Natural killer cell (primary cell): ENCODE measurements at regions not wholly inside any gene's neighbourhood (a gene's known extent, or its start where the extent isn't known, plus 50 kb on each side); places are given as distances from the start of the nearest gene placed in this dataset.

Experiments
- ATAC-seq, 3 donors: fragments of 150-1000 bp in 2 of 3; fragments of 200-7000 bp in 1 of 3; cut with Tn5 transposase; 1 replicate in 1 of 3; 2 replicates in 2 of 3; pipeline ENCODE4 v1.10.0; 2021; ENCODE audit warnings: mild to moderate bottlenecking in 2 of 3, moderate library complexity in 2 of 3
- DNase-seq, 2 donors: peaks; one replicate each; pipeline versions ENCODE4 v3.0.0 to v3.0.0-alpha.2; 2013 to 2021; ENCODE audit warnings: mixed read lengths in 1 of 2
- H3K27ac ChIP-seq: one replicate; pipeline ENCODE4 v1.5.1; 2013; ENCODE audit warnings: mild to moderate bottlenecking, low read length
- H3K27me3 ChIP-seq: one replicate; pipeline ENCODE4 v1.6.1; 2013; ENCODE audit warnings: low read length; ENCODE audit not compliant: control insufficient read depth, insufficient read depth
- H3K36me3 ChIP-seq: one replicate; pipeline ENCODE4 v1.6.1; 2013; ENCODE audit warnings: low read length; ENCODE audit not compliant: control insufficient read depth, insufficient read depth
- H3K4me1 ChIP-seq: one replicate; pipeline ENCODE4 v1.6.1; 2013; ENCODE audit warnings: low read length; ENCODE audit not compliant: control insufficient read depth, insufficient read depth
- H3K4me3 ChIP-seq: one replicate; pipeline ENCODE4 v1.5.1; 2013; ENCODE audit warnings: low read length
- H3K9me3 ChIP-seq: one replicate; pipeline ENCODE4 v1.6.1; 2013; ENCODE audit warnings: low read length; ENCODE audit not compliant: control insufficient read depth, insufficient read depth
- H3K27ac Mint-ChIP-seq, 2 donors: one replicate each; pipeline ENCODE4 v1.8.0; 2022; ENCODE audit warnings: mild to moderate bottlenecking in 2 of 2, mixed read lengths in 2 of 2, moderate library complexity in 1 of 2
- H3K27me3 Mint-ChIP-seq, 2 donors: one replicate each; pipeline ENCODE4 v1.8.0; 2022; ENCODE audit warnings: low read depth in 2 of 2, mixed read lengths in 2 of 2
- H3K36me3 Mint-ChIP-seq: one replicate; pipeline ENCODE4 v1.8.0; 2022; ENCODE audit warnings: mixed read lengths
- H3K4me1 Mint-ChIP-seq, 2 donors: one replicate each; pipeline ENCODE4 v1.8.0; 2022; ENCODE audit warnings: mixed read lengths in 2 of 2
- H3K4me3 Mint-ChIP-seq: one replicate; pipeline ENCODE4 v1.8.0; 2022; ENCODE audit warnings: mild to moderate bottlenecking, moderate library complexity, mixed read lengths
- H3K9me3 Mint-ChIP-seq, 2 donors: one replicate each; pipeline ENCODE4 v1.8.0; 2022; ENCODE audit warnings: mixed read lengths in 2 of 2
- CTCF ChIP-seq: fragments of 200-600 bp; IDR thresholded peaks from one replicate; pipeline ENCODE4 v1.8.0; 2022; ENCODE audit warnings: antibody characterized with exemption
- WGBS: methylation state at CpG from one replicate; pipeline ENCODE4 v1.1.7; 2013; ENCODE audit warnings: missing lambda C conversion rate; ENCODE audit not compliant: insufficient coverage; 5-methylcytosine and 5-hydroxymethylcytosine counted together
- intact Hi-C: fragments of 100-400 bp; cut with micrococcal nuclease; formaldehyde crosslinking; loops from one replicate; pipeline ENCODE4 v1.14.2; 2022

- Mint-ChIP-seq H3K27me3 (no peaks in the 10 kb centered on the region), H3K4me3 (no peak overlapping the region), H3K36me3 (no peaks in the 10 kb centered on the region), H3K9me3 (peaks cover 13 to 17% of the 10 kb centered on the region in 2 donors), H3K27ac (no peak overlapping the region), H3K4me1 (no peaks in the 10 kb centered on the region)
- TF ChIP-seq CTCF = no peak
- Histone ChIP-seq H3K36me3 (no peaks in the 10 kb centered on the region), H3K4me1 (no peaks in the 10 kb centered on the region), H3K27ac (no peak overlapping the region), H3K27me3 (no peaks in the 10 kb centered on the region), H3K4me3 (no peak overlapping the region), H3K9me3 (no peaks in the 10 kb centered on the region)
- DNase-seq (no peak), ATAC-seq (no peak)
- 81% methylated on average over 3 of the region's 3 CpGs for WGBS
- intact Hi-C loops = no loop called here
Measured at GRCh38 chr1:105678334-105678733, 1378.1 kb upstream of the PRMT6 start.

GRCh38 chr1:105684714-105685113, 1371.8 kb upstream of the PRMT6 start:
- no peak for DNase-seq
- Mint-ChIP-seq H3K27ac (no peak overlapping the region), H3K27me3 (no peaks in the 10 kb centered on the region), H3K36me3 (peaks cover 8% of the 10 kb centered on the region), H3K4me1 (no peaks in the 10 kb centered on the region), H3K4me3 (no peak overlapping the region), H3K9me3 (peaks cover 16 to 21% of the 10 kb centered on the region in 2 donors)
- TF ChIP-seq CTCF = no peak
- H3K36me3 ChIP-seq = no peaks in the 10 kb centered on the region
- no peak for ATAC-seq
- no peak overlapping the region for H3K4me3 ChIP-seq
- peaks cover 20% of the 10 kb centered on the region for H3K9me3 ChIP-seq
- H3K27me3 ChIP-seq = no peaks in the 10 kb centered on the region
- no peak overlapping the region for H3K27ac ChIP-seq
- intact Hi-C loops = no loop called here
- no peaks in the 10 kb centered on the region for H3K4me1 ChIP-seq

- Histone ChIP-seq H3K9me3 (peaks cover 24% of the 10 kb centered on the region), H3K27ac (no peak overlapping the region), H3K27me3 (no peaks in the 10 kb centered on the region), H3K4me1 (no peaks in the 10 kb centered on the region), H3K4me3 (no peak overlapping the region), H3K36me3 (no peaks in the 10 kb centered on the region)
- H3K4me3 Mint-ChIP-seq = no peak overlapping the region
- no peak for TF ChIP-seq CTCF
- H3K27me3 Mint-ChIP-seq = no peaks in the 10 kb centered on the region
- peaks cover 16% of the 10 kb centered on the region in 2 donors for H3K9me3 Mint-ChIP-seq
- no peak overlapping the region for H3K27ac Mint-ChIP-seq
- no peak for ATAC-seq
- peaks cover 8% of the 10 kb centered on the region for H3K36me3 Mint-ChIP-seq
- DNase-seq = no peak
- whole genome bisulfite sequencing = 73% methylated on average over 3 of the region's 3 CpGs
- no peaks in the 10 kb centered on the region for H3K4me1 Mint-ChIP-seq
- intact Hi-C loops = no loop called here
Measured at GRCh38 chr1:105686026-105686425, 1370.4 kb upstream of the PRMT6 start.

GRCh38 chr1:105686874-105687690, 1369.4 kb upstream of the PRMT6 start:
- Mint-ChIP-seq H3K9me3 (peaks cover 12 to 18% of the 10 kb centered on the region in 2 donors), H3K4me3 (no peak overlapping the region), H3K4me1 (no peaks in the 10 kb centered on the region), H3K27me3 (no peaks in the 10 kb centered on the region), H3K27ac (no peak overlapping the region), H3K36me3 (peaks cover 8% of the 10 kb centered on the region)
- H3K27ac ChIP-seq = no peak overlapping the region
- ATAC-seq (no peak), DNase-seq (no peak)
- intact Hi-C loops = no loop called here
- TF ChIP-seq CTCF = no peak
- no peaks in the 10 kb centered on the region for H3K36me3 ChIP-seq
- no peaks in the 10 kb centered on the region for H3K27me3 ChIP-seq
- peaks cover 24% of the 10 kb centered on the region for H3K9me3 ChIP-seq
- no peaks in the 10 kb centered on the region for H3K4me1 ChIP-seq
- 84% methylated on average over 15 of the region's 15 CpGs for WGBS
- H3K4me3 ChIP-seq = no peak overlapping the region
